ENCODE measurements at regions not wholly inside any gene's neighbourhood (a gene's known extent, or its start where the extent isn't known, plus 50 kb on each side); places are given as distances from the start of the nearest gene placed in this dataset.
"Not testable (repeated sequence)": the region's sequence is repeated elsewhere in the genome, so short reads cannot be mapped to it uniquely, and the experiment has no call there.

- H3K4me3 ChIP-seq (ENCODE audit: low read depth, low read length): no peak overlapping the region
- TF ChIP-seq, protein P1, sequence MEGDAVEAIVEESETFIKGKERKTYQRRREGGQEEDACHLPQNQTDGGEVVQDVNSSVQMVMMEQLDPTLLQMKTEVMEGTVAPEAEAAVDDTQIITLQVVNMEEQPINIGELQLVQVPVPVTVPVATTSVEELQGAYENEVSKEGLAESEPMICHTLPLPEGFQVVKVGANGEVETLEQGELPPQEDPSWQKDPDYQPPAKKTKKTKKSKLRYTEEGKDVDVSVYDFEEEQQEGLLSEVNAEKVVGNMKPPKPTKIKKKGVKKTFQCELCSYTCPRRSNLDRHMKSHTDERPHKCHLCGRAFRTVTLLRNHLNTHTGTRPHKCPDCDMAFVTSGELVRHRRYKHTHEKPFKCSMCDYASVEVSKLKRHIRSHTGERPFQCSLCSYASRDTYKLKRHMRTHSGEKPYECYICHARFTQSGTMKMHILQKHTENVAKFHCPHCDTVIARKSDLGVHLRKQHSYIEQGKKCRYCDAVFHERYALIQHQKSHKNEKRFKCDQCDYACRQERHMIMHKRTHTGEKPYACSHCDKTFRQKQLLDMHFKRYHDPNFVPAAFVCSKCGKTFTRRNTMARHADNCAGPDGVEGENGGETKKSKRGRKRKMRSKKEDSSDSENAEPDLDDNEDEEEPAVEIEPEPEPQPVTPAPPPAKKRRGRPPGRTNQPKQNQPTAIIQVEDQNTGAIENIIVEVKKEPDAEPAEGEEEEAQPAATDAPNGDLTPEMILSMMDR (conservative IDR thresholded peaks at IDR 0.05; ENCODE audit: low read depth, low read length): no peak
- DNase-seq (ENCODE audit: low read depth): no peak
Measured at GRCh38 chr6:112437058-112437457, 89.9 kb downstream of the RFPL4B start.

GRCh38 chr6:112439010-112439409, 91.9 kb downstream of the RFPL4B start:
- TF ChIP-seq, protein P1 (conservative IDR thresholded peaks at IDR 0.05; ENCODE audit: low read depth, low read length): no peak
- H3K4me3 ChIP-seq (ENCODE audit: low read depth, low read length): no peak overlapping the region
- no peak for DNase-seq (ENCODE audit: low read depth)

- TF ChIP-seq, protein P1 (conservative IDR thresholded peaks at IDR 0.05; ENCODE audit: low read depth, low read length): no peak
- no peak overlapping the region for H3K4me3 ChIP-seq (ENCODE audit: low read depth, low read length)
- no peak for DNase-seq (ENCODE audit: low read depth)
Measured at GRCh38 chr6:112439432-112439831, 92.3 kb downstream of the RFPL4B start.

GRCh38 chr6:112441607-112442006, 94.5 kb downstream of the RFPL4B start:
- TF ChIP-seq, protein P1 (conservative IDR thresholded peaks at IDR 0.05; ENCODE audit: low read depth, low read length): no peak
- no peak overlapping the region for H3K4me3 ChIP-seq (ENCODE audit: low read depth, low read length)
- DNase-seq (ENCODE audit: low read depth): no peak

DNA sequence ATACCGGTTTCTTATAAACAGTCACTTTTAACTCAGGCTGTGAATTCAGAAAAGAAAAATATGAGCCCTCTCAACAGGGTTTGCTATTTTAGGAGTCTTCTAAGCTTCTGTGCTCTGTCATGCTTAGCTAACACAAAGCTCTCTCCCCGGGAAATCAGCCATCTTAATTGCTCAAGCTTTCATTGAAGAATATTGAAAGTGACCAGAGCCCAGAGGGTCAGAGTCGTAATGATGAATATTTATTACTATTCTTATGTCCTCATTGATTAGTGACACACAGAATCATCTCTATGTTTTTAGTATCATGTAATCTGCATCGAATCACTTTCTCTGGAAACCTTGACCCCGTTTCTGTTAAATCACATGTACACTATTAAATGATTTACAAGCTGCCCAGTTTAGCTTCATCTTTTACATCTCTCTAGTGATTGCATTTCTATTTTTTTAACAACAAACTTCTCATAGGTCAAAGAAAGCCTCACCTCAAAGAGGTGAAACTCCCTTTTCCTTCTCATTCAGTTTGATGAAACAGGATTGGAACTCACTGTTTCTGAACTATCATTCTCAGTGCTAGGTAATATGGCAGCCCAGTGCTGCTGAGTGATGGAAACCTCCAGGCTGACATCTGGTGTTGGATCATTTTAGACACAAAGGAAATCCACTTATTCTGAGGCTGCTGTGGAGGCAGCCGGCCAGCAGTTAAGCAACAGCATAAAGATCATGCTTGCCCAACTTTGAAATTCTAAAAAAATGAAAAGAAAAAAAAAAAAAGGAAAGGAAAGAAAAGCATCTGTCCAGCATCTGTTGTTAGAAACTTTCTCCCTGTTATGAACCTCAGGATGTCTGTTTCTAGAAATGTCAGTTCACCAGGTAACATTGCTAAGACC, 96.3 kb downstream of the RFPL4B start:
- TF ChIP-seq, protein P1 (conservative IDR thresholded peaks at IDR 0.05; ENCODE audit: low read depth, low read length): peak; percentile 13
- peak; percentile 9 for DNase-seq (ENCODE audit: low read depth)
- H3K4me3 ChIP-seq (ENCODE audit: low read depth, low read length): peak overlapping the region; percentile 2

DNA sequence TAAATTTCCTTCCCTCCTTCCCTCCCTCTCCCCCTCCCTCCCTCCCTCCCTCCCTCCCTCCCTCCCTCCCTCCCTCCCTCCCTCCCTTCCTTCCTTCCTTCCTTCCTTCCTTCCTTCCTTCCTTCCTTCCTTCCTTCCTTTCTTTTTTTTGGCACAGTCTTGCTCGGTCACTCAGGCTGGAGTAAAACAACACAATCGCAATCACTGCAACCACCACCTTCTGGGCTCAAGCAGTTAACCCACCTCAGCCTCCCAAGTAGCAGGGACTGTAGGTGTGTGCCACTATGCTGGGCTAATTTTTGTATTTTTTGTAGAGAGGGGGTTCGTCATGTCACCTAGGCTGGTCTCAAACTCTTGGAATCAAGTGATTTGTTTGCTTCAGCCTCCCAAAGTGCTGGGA, 101.7 kb downstream of the RFPL4B start:
- H3K4me3 ChIP-seq (ENCODE audit: low read depth, low read length); DNase-seq (ENCODE audit: low read depth): not testable (repeated sequence)

GRCh38 chr6:112450663-112451062, 103.5 kb downstream of the RFPL4B start:
- TF ChIP-seq, protein P1 (conservative IDR thresholded peaks at IDR 0.05; ENCODE audit: low read depth, low read length): no peak
- H3K4me3 ChIP-seq (ENCODE audit: low read depth, low read length): no peak overlapping the region
- DNase-seq (ENCODE audit: low read depth): no peak
